ENCODE measurements at regions not wholly inside any gene's neighbourhood (a gene's known extent, or its start where the extent isn't known, plus 50 kb on each side); places are given as distances from the start of the nearest gene placed in this dataset.

- H3K27ac ChIP-seq: peak overlapping the region; percentile 30
- intact Hi-C loops (cut with DNase I): no loop called here
- H3K4me3 ChIP-seq: no peak overlapping the region
- TF ChIP-seq CTCF (IDR thresholded peaks at IDR 0.05) (no peak), POLR2A (IDR thresholded peaks at IDR 0.05) (no peak), POLR2AphosphoS5 (IDR thresholded peaks at IDR 0.05; ENCODE audit: insufficient read depth in 1 of 2, low read depth in 1 of 2) (no peak)
- no peaks in the 10 kb centered on the region for H3K36me3 ChIP-seq
- no peaks in the 10 kb centered on the region for H3K9me3 ChIP-seq
- H3K4me1 ChIP-seq: peaks cover 21% of the 10 kb centered on the region
- no peak for DNase-seq (ENCODE audit: extremely low spot score in 2 of 2)
- H3K27me3 ChIP-seq: no peaks in the 10 kb centered on the region
Measured at GRCh38 chr12:67593041-67593440, 55.5 kb upstream of the DYRK2 start.

DNA sequence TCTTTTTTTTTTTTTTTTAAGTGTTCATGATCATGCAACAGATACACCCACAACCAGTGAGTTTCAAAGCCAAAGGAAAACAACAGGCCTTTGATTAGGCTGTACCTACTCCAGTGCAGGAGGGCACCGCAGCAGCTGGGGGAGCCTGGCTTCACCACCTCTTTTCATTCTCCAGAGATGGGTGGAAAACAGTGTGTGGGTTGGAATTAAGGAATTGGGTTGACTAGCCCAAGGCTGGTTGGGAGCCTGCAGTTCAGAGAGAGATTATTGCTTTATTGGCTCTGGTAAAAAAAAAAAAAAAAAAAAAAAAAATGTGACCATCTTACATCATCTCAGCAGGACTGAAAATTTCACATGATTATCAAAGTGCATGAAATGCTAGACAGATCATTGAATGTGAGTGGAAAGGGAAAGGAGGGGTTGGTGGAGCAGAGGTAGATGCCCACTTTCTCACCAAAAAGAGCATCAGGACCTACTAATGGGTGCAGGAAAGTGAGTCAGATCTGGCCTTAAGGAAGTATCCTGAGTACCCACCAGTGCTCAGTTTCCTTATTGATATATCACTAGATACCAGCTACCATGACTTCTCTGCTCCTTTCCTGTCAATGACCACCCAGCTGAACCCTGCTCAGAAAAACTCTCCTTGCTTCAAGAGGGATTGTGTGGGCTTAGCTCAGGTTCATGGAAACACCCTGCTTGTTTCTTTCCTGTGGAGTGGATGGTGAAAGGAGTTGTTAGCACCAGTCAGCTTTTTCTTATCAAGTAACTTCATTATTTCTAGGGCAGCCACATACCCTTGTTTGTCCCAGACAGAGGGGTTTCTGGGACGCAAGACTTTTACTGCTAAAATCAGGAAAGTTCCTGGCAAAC lies 54.8 kb upstream of the DYRK2 start:
- Histone ChIP-seq H3K4me1 (peaks cover 21% of the 10 kb centered on the region), H3K4me3 (no peak overlapping the region), H3K9me3 (no peaks in the 10 kb centered on the region), H3K36me3 (no peaks in the 10 kb centered on the region), H3K27me3 (no peaks in the 10 kb centered on the region), H3K27ac (peak overlapping the region; percentile 30)
- DNase-seq (ENCODE audit: extremely low spot score in 2 of 2): no peak
- TF ChIP-seq POLR2A (IDR thresholded peaks at IDR 0.05) (no peak), CTCF (IDR thresholded peaks at IDR 0.05) (no peak), POLR2AphosphoS5 (IDR thresholded peaks at IDR 0.05; ENCODE audit: insufficient read depth in 1 of 2, low read depth in 1 of 2) (no peak)
- intact Hi-C loops (cut with DNase I): no loop called here

DNA sequence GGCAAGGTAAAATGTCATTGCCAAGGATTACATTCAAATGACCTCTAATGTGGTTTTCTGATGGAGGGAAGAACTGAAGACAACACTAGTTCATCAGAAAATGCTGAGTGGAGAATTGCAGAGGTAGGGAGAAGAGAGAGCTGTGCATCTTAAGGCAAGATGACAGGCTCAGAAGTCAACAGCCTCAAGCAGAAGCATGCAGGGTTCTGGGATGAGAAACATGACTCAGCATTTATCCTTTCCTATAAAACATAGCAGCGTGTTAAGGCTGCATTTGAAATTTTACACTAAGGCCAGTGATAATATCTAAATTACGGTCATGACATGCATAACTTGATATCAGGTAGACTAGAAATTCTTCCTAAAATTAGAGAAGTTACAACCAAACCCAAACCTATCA lies 53.7 kb upstream of the DYRK2 start:
- Histone ChIP-seq H3K9me3 (no peaks in the 10 kb centered on the region), H3K27ac (no peak overlapping the region), H3K27me3 (no peaks in the 10 kb centered on the region), H3K36me3 (no peaks in the 10 kb centered on the region), H3K4me1 (peaks cover 21% of the 10 kb centered on the region), H3K4me3 (no peak overlapping the region)
- no peak for DNase-seq (ENCODE audit: extremely low spot score in 2 of 2)
- TF ChIP-seq POLR2A (IDR thresholded peaks at IDR 0.05): no peak
- no peak for TF ChIP-seq CTCF (IDR thresholded peaks at IDR 0.05)
- TF ChIP-seq POLR2AphosphoS5 (IDR thresholded peaks at IDR 0.05; ENCODE audit: insufficient read depth in 1 of 2, low read depth in 1 of 2): peak in 1 of 2 donors; percentile 14
- intact Hi-C loops (cut with DNase I): no loop called here

GRCh38 chr12:67595365-67595764 lies 53.2 kb upstream of the DYRK2 start:
- H3K27ac ChIP-seq: no peak overlapping the region
- H3K9me3 ChIP-seq: no peaks in the 10 kb centered on the region
- peaks cover 21% of the 10 kb centered on the region for H3K4me1 ChIP-seq
- no peak overlapping the region for H3K4me3 ChIP-seq
- TF ChIP-seq POLR2AphosphoS5 (IDR thresholded peaks at IDR 0.05; ENCODE audit: insufficient read depth in 1 of 2, low read depth in 1 of 2) (no peak), POLR2A (IDR thresholded peaks at IDR 0.05) (no peak), CTCF (IDR thresholded peaks at IDR 0.05) (no peak)
- H3K27me3 ChIP-seq: no peaks in the 10 kb centered on the region
- DNase-seq (ENCODE audit: extremely low spot score in 2 of 2): no peak
- H3K36me3 ChIP-seq: no peaks in the 10 kb centered on the region
- intact Hi-C loops (cut with DNase I): no loop called here

DNA sequence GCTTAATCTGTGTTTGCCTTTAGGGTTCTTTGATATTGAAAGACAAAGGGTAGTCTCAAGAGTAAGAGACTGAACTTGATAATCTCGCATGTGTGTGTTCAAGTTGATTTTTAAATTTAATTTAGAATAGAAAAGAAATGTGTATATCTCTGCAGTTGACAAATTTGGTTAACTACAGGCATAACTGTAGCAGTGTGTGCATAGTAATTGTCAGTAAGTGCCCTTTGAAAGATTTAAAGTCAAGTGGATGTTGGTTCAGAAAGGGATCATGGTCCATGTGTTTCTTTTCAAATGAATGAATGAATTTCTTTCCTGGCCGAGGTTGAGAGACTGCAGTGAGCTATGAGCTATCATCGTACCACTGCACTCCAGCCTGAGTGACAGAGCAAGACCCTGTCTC lies 49.9 kb upstream of the DYRK2 start:
- intact Hi-C loops (cut with DNase I): no loop called here
- DNase-seq (ENCODE audit: extremely low spot score in 2 of 2): no peak

More for the DNA sequence above, 49.9 kb upstream of the DYRK2 start:
- Histone ChIP-seq H3K27me3 (no peaks in the 10 kb centered on the region), H3K9me3 (no peaks in the 10 kb centered on the region), H3K36me3 (no peaks in the 10 kb centered on the region), H3K4me3 (no peak overlapping the region), H3K27ac (no peak overlapping the region), H3K4me1 (peaks cover 5% of the 10 kb centered on the region)
- no peak for TF ChIP-seq POLR2A (IDR thresholded peaks at IDR 0.05)
- TF ChIP-seq CTCF (IDR thresholded peaks at IDR 0.05): no peak
- TF ChIP-seq POLR2AphosphoS5 (IDR thresholded peaks at IDR 0.05; ENCODE audit: insufficient read depth in 1 of 2, low read depth in 1 of 2): no peak
